ENCODE measurements at regions not wholly inside any gene's neighbourhood (a gene's known extent, or its start where the extent isn't known, plus 50 kb on each side); places are given as distances from the start of the nearest gene placed in this dataset.
"Not testable (repeated sequence)": the region's sequence is repeated elsewhere in the genome, so short reads cannot be mapped to it uniquely, and the experiment has no call there.

GRCh38 chr12:66813137-66813892 lies 134.4 kb upstream of the GRIP1 start:
- no peak overlapping the region for H3K4me3 ChIP-seq (ENCODE audit: control insufficient read depth, low read depth, low read length)
- TF ChIP-seq CTCF (IDR thresholded peaks at IDR 0.05; ENCODE audit: control insufficient read depth, insufficient read depth, low read depth, low read length, missing control alignments): no peak
- DNase-seq (ENCODE audit: low read depth): no peak

GRCh38 chr12:66819587-66819986 lies 140.7 kb upstream of the GRIP1 start:
- H3K4me3 ChIP-seq (ENCODE audit: control insufficient read depth, low read depth, low read length): no peak overlapping the region
- DNase-seq (ENCODE audit: low read depth): no peak
- no peak for TF ChIP-seq CTCF (IDR thresholded peaks at IDR 0.05; ENCODE audit: control insufficient read depth, insufficient read depth, low read depth, low read length, missing control alignments)

- H3K4me3 ChIP-seq (ENCODE audit: control insufficient read depth, low read depth, low read length): no peak overlapping the region
- TF ChIP-seq CTCF (IDR thresholded peaks at IDR 0.05; ENCODE audit: control insufficient read depth, insufficient read depth, low read depth, low read length, missing control alignments): no peak
- DNase-seq (ENCODE audit: low read depth): no peak
These were observed 144.1 kb upstream of the GRIP1 start for GRCh38 chr12:66822961-66823360.

GRCh38 chr12:66823857-66824570 lies 145.1 kb upstream of the GRIP1 start:
- TF ChIP-seq CTCF (IDR thresholded peaks at IDR 0.05; ENCODE audit: control insufficient read depth, insufficient read depth, low read depth, low read length, missing control alignments): no peak
- no peak for DNase-seq (ENCODE audit: low read depth)

GRCh38 chr12:66825921-66826320 lies 147.0 kb upstream of the GRIP1 start:
- DNase-seq (ENCODE audit: low read depth); H3K4me3 ChIP-seq (ENCODE audit: control insufficient read depth, low read depth, low read length): not testable (repeated sequence)

More at GRCh38 chr12:66823857-66824570, 145.1 kb upstream of the GRIP1 start:
- no peak overlapping the region for H3K4me3 ChIP-seq (ENCODE audit: control insufficient read depth, low read depth, low read length)

GRCh38 chr12:66829660-66830325 lies 150.9 kb upstream of the GRIP1 start:
- no peak overlapping the region for H3K4me3 ChIP-seq (ENCODE audit: control insufficient read depth, low read depth, low read length)
- no peak for TF ChIP-seq CTCF (IDR thresholded peaks at IDR 0.05; ENCODE audit: control insufficient read depth, insufficient read depth, low read depth, low read length, missing control alignments)
- DNase-seq (ENCODE audit: low read depth): no peak

GRCh38 chr12:66831495-66831894 lies 152.6 kb upstream of the GRIP1 start:
- no peak for DNase-seq (ENCODE audit: low read depth)
- no peak for TF ChIP-seq CTCF (IDR thresholded peaks at IDR 0.05; ENCODE audit: control insufficient read depth, insufficient read depth, low read depth, low read length, missing control alignments)
- no peak overlapping the region for H3K4me3 ChIP-seq (ENCODE audit: control insufficient read depth, low read depth, low read length)

Measured in AG09309 (cell line).